HCT116 (cell line): ENCODE measurements at regions not wholly inside any gene's neighbourhood (a gene's known extent, or its start where the extent isn't known, plus 50 kb on each side); places are given as distances from the start of the nearest gene placed in this dataset.

Experiments used
- ATAC-seq: fragments of 200-7000 bp; cut with Tn5 transposase; 2 replicates; pipeline ENCODE4 v1.9.1; 2020; ENCODE audit warnings: mild to moderate bottlenecking, moderate library complexity
- BruUV-seq: library from RNA; stranded (reverse); fragments of 400-500 nt; replicated peaks from 2 replicates; lab custom pipeline; 2021; lab: Mats Ljungman, UMichigan
- CTCF ChIA-PET: fragments of 300-600 bp; sonication (Branson Sonifier 250); formaldehyde crosslinking; loops from one replicate; lab custom pipeline; 2021; ENCODE audit warnings: antibody characterized with exemption; lab: Charles Lee
- POLR2A ChIA-PET: fragments of 300-600, 350-600 bp; sonication (Branson Sonifier 250); formaldehyde crosslinking; loops from one replicate; lab custom pipeline; 2021; ENCODE audit warnings: antibody characterized with exemption; lab: Charles Lee
- RAD21 ChIA-PET, 2 experiments: fragments of 300-600 bp; sonication (Branson Sonifier 250); formaldehyde crosslinking; loops; one replicate each; lab custom pipeline; 2023; ENCODE audit warnings: low total read pairs in 2 of 2; ENCODE audit not compliant: uncharacterized antibody in 2 of 2, unreplicated experiment in 2 of 2, low non-redundant PET in 1 of 2; lab: Charles Lee
- DNase-seq: peaks from one replicate; pipeline ENCODE4 v3.0.0-alpha.2; 2010; ENCODE audit warnings: low read depth, low spot score
- H2AFZ ChIP-seq: fragments of 200-600 bp; shearing (Covaris generic), sonication (generic); 2 replicates; pipeline ENCODE4 v1.6.1; 2017; ENCODE audit warnings: low read depth, mixed run types, mixed read lengths, antibody characterized with exemption, low read length; ENCODE audit not compliant: poor library complexity, severe bottlenecking
- H3K27ac ChIP-seq: 2 replicates; pipeline ENCODE4 v1.5.1; 2012; ENCODE audit warnings: low read depth, low read length
- H3K27me3 ChIP-seq: fragments of 200-600 bp; sonication (generic); 2 replicates; pipeline ENCODE4 v1.6.1; 2016; ENCODE audit warnings: mixed run types, low read length, mixed read lengths; ENCODE audit not compliant: insufficient read depth
- H3K36me3 ChIP-seq, 2 experiments: fragments of 200-500 bp in 1 of 2; fragments of 200-600 bp in 1 of 2; sonication (Bioruptor generic) in 1 of 2; sonication (generic) in 1 of 2; 2 replicates each; pipeline versions ENCODE4 v1.5.1 to v1.6.1; 2014 to 2016; ENCODE audit warnings: low read length in 2 of 2, inconsistent platforms in 1 of 2, mixed read lengths in 1 of 2, mixed run types in 1 of 2; ENCODE audit not compliant: insufficient read depth in 2 of 2, control insufficient read depth in 1 of 2
- H3K4me1 ChIP-seq, 2 experiments: fragments of 200-600 bp in 1 of 2; sonication (generic) in 1 of 2; 2 replicates each; pipeline versions ENCODE4 v1.5.1 to v1.6.1; 2012 to 2017; ENCODE audit warnings: low read length in 2 of 2, inconsistent platforms in 1 of 2, mild to moderate bottlenecking in 1 of 2, mixed read lengths in 1 of 2, mixed run types in 1 of 2, moderate library complexity in 1 of 2; ENCODE audit not compliant: insufficient read depth in 2 of 2, control insufficient read depth in 1 of 2
- H3K4me2 ChIP-seq: fragments of 200-600 bp; sonication (generic); 2 replicates; pipeline ENCODE4 v1.6.1; 2017; ENCODE audit warnings: mixed run types, low read length, mixed read lengths
- H3K4me3 ChIP-seq, 2 experiments: fragments of 200-600 bp in 1 of 2; sonication (generic) in 1 of 2; replicated peaks in 1 of 2; 2 replicates each; pipeline ENCODE4 v1.5.1; 2011 to 2016; ENCODE audit warnings: low read length in 2 of 2, control low read depth in 1 of 2, low read depth in 1 of 2, mild to moderate bottlenecking in 1 of 2, mixed read lengths in 1 of 2, mixed run types in 1 of 2
- H3K79me2 ChIP-seq: fragments of 200-600 bp; sonication (generic); 2 replicates; pipeline ENCODE4 v1.6.1; 2017; ENCODE audit warnings: mild to moderate bottlenecking, mixed run types, low read length, moderate library complexity, mixed read lengths; ENCODE audit not compliant: insufficient read depth
- H3K9ac ChIP-seq: fragments of 200-600 bp; sonication (generic); 2 replicates; pipeline ENCODE4 v1.6.1; 2016; ENCODE audit warnings: low read length, mixed read lengths
- H3K9me2 ChIP-seq: fragments of 200-600 bp; sonication (generic), shearing (Covaris generic); 2 replicates; pipeline ENCODE4 v1.6.1; 2017; ENCODE audit warnings: mixed run types, mild to moderate bottlenecking, moderate library complexity; ENCODE audit not compliant: insufficient read depth
- H3K9me3 ChIP-seq, 2 experiments: fragments of 200-500 bp in 1 of 2; fragments of 200-600 bp in 1 of 2; sonication (Bioruptor generic) in 1 of 2; sonication (generic) in 1 of 2; 2 replicates each; pipeline ENCODE4 v1.6.1; 2014 to 2017; ENCODE audit warnings: low read length in 2 of 2, mixed read lengths in 2 of 2, inconsistent platforms in 1 of 2, low read depth in 1 of 2, mild to moderate bottlenecking in 1 of 2, mixed run types in 1 of 2, moderate library complexity in 1 of 2; ENCODE audit not compliant: control insufficient read depth in 1 of 2, insufficient read depth in 1 of 2
- H4K20me1 ChIP-seq: fragments of 200-600 bp; sonication (generic), shearing (Covaris generic); 2 replicates; pipeline ENCODE4 v1.6.1; 2017; ENCODE audit warnings: mixed run types, mild to moderate bottlenecking, moderate library complexity; ENCODE audit not compliant: insufficient read depth
- EGR1 ChIP-seq: IDR thresholded peaks from 2 replicates; pipeline ENCODE4 v1.6.1; 2012; ENCODE audit warnings: low read depth
- ELF1 ChIP-seq: IDR thresholded peaks from 2 replicates; pipeline ENCODE4 v1.6.1; 2012; ENCODE audit warnings: low read depth, borderline replicate concordance
- RAD21 ChIP-seq: IDR thresholded peaks from 2 replicates; pipeline ENCODE4 v1.6.1; 2012; ENCODE audit warnings: low read depth, mild to moderate bottlenecking
- ZFX ChIP-seq: fragments of 450-650 bp; IDR thresholded peaks from 2 replicates; pipeline ENCODE4 v1.6.1; 2017
- intact Hi-C: fragments of 100-400 bp; cut with micrococcal nuclease; formaldehyde crosslinking; loops from 2 replicates; pipeline ENCODE4 v1.10.0; 2022
- TF ChIP-seq, protein P1 (sequence below): IDR thresholded peaks from 2 replicates; pipeline ENCODE4 v1.6.1; 2011; ENCODE audit warnings: mild to moderate bottlenecking, low read length, moderate library complexity; ENCODE audit not compliant: insufficient replicate concordance; ENCODE audit errors: extremely low read depth
- TF ChIP-seq, protein P2 (sequence below): IDR thresholded peaks from 2 replicates; pipeline ENCODE4 v1.6.1; 2012
- TF ChIP-seq, protein P3 (sequence below), 3 experiments: fragments of 200-600 bp in 1 of 3; sonication (generic) in 1 of 3; IDR thresholded peaks in 2 of 3; conservative IDR thresholded peaks in 1 of 3; 2 replicates each; pipeline ENCODE4 v1.5.1; 2012 to 2017; ENCODE audit warnings: low read depth in 2 of 3, low read length in 2 of 3, antibody characterized with exemption in 1 of 3, borderline replicate concordance in 1 of 3, control low read depth in 1 of 3, mild to moderate bottlenecking in 1 of 3, mixed read lengths in 1 of 3, mixed run types in 1 of 3, moderate library complexity in 1 of 3; ENCODE audit not compliant: insufficient read depth in 1 of 3

DNA sequence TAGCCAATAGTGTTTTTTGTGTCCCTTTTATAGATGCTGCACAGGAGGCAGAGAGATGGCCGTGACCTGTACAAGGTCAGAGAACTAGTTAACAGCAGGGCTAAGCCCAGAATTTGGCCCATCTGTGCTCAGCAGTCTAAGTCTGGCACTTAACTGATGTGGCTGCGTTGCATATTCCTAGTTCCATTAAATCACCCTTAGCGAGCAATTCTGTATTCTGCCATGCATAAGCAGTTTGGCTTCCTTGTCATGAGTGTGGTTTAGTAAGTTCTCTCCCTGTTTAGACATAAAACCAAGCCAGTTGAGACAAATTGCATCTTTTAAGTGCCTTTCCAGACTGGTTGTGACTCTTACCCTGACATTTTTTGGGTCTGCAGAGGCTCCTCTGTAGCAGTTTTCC, 230.6 kb upstream of the TENM4 start (continued):
- TF ChIP-seq, protein P1, sequence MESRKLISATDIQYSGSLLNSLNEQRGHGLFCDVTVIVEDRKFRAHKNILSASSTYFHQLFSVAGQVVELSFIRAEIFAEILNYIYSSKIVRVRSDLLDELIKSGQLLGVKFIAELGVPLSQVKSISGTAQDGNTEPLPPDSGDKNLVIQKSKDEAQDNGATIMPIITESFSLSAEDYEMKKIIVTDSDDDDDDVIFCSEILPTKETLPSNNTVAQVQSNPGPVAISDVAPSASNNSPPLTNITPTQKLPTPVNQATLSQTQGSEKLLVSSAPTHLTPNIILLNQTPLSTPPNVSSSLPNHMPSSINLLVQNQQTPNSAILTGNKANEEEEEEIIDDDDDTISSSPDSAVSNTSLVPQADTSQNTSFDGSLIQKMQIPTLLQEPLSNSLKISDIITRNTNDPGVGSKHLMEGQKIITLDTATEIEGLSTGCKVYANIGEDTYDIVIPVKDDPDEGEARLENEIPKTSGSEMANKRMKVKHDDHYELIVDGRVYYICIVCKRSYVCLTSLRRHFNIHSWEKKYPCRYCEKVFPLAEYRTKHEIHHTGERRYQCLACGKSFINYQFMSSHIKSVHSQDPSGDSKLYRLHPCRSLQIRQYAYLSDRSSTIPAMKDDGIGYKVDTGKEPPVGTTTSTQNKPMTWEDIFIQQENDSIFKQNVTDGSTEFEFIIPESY: no peak
- TF ChIP-seq ELF1: no peak
- TF ChIP-seq, protein P2, sequence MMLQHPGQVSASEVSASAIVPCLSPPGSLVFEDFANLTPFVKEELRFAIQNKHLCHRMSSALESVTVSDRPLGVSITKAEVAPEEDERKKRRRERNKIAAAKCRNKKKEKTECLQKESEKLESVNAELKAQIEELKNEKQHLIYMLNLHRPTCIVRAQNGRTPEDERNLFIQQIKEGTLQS: no peak

DNA sequence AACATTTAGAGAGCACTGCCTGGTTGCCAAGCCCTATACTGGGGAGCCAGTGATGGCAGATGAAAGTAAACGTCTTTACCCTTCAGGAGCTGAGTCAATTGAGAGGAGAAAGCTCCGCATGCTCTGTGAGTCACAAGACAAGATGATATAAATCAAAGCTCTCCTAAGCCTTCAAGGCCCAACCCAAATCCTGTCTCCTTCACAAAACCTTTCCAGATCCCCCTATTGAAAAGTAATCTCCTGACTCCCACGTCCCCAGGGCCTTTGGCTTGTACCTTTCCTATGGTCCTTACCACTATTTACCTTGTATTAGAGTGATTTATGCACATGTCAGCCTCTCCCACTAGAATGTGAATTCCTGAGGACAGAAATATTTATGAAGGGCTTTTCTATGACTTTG, 230.1 kb upstream of the TENM4 start:
- ATAC-seq (no peak), DNase-seq (no peak)
- H3K9me3 ChIP-seq: peaks cover 0 to 13% of the 10 kb centered on the region in 2 experiments; a peak in 1 of 4 replicates
- no peaks in the 10 kb centered on the region for H3K9me2 ChIP-seq
- TF ChIP-seq ELF1: no peak
- TF ChIP-seq, protein P3, sequence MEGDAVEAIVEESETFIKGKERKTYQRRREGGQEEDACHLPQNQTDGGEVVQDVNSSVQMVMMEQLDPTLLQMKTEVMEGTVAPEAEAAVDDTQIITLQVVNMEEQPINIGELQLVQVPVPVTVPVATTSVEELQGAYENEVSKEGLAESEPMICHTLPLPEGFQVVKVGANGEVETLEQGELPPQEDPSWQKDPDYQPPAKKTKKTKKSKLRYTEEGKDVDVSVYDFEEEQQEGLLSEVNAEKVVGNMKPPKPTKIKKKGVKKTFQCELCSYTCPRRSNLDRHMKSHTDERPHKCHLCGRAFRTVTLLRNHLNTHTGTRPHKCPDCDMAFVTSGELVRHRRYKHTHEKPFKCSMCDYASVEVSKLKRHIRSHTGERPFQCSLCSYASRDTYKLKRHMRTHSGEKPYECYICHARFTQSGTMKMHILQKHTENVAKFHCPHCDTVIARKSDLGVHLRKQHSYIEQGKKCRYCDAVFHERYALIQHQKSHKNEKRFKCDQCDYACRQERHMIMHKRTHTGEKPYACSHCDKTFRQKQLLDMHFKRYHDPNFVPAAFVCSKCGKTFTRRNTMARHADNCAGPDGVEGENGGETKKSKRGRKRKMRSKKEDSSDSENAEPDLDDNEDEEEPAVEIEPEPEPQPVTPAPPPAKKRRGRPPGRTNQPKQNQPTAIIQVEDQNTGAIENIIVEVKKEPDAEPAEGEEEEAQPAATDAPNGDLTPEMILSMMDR (IDR thresholded peaks at IDR 0.05 in 2 of 3, conservative IDR thresholded peaks at IDR 0.05 in 1 of 3; ENCODE audit: borderline replicate concordance in 1 of 3, insufficient read depth in 1 of 3, low read depth in 2 of 3, low read length in 2 of 3): no peak
- no peak for TF ChIP-seq RAD21
- TF ChIP-seq EGR1: no peak
- no peak for TF ChIP-seq ZFX
- H4K20me1 ChIP-seq: no peaks in the 10 kb centered on the region
- no peaks in the 10 kb centered on the region for H3K27me3 ChIP-seq
- no peaks in the 10 kb centered on the region for H3K79me2 ChIP-seq
- no peak overlapping the region for H3K4me3 ChIP-seq
- no peak overlapping the region for H2AFZ ChIP-seq
- intact Hi-C loops: no loop called here
- H3K4me2 ChIP-seq: no peak overlapping the region
- no peaks in the 10 kb centered on the region for H3K36me3 ChIP-seq
- BruUV-seq: no TSS peak
- no peak overlapping the region for H3K9ac ChIP-seq
- CTCF ChIA-PET: no interaction called here
- H3K27ac ChIP-seq: no peak overlapping the region
- H3K4me1 ChIP-seq: no peaks in the 10 kb centered on the region
- RAD21 ChIA-PET: no interaction called here
- POLR2A ChIA-PET: no interaction called here
